C4-2B (cell line): ENCODE measurements at regions not wholly inside any gene's neighbourhood (a gene's known extent, or its start where the extent isn't known, plus 50 kb on each side); places are given as distances from the start of the nearest gene placed in this dataset.
A peak's percentile ranks its signal among the peaks of the same experiment; 100 is the strongest.

Source experiments
- H3K27ac ChIP-seq: fragments of 450-650 bp; 2 replicates; pipeline ENCODE4 v1.5.1; 2017
- CTCF ChIP-seq: fragments of 450-650 bp; conservative IDR thresholded peaks from 2 replicates; pipeline ENCODE4 v1.5.1; 2017; ENCODE audit warnings: mild to moderate bottlenecking
- ZFX ChIP-seq: fragments of 450-650 bp; IDR thresholded peaks from 2 replicates; pipeline ENCODE4 v1.6.1; 2017

GRCh38 chr4:136893573-136893972 lies 638.7 kb downstream of the PCDH18 start:
- no peak for TF ChIP-seq ZFX
- no peak for TF ChIP-seq CTCF
- no peak overlapping the region for H3K27ac ChIP-seq

- no peak overlapping the region for H3K27ac ChIP-seq
- TF ChIP-seq ZFX (no peak), CTCF (no peak)
Observed at GRCh38 chr4:136881666-136882065, 650.6 kb downstream of the PCDH18 start.

- H3K27ac ChIP-seq, result no peak overlapping the region
- TF ChIP-seq CTCF (no peak), ZFX (no peak)
Observed at GRCh38 chr4:136873555-136873954, 658.7 kb downstream of the PCDH18 start.

- TF ChIP-seq ZFX, result no peak
- no peak for TF ChIP-seq CTCF
- H3K27ac ChIP-seq, result no peak overlapping the region
Observed at GRCh38 chr4:136867465-136867864, 664.8 kb downstream of the PCDH18 start.

- TF ChIP-seq CTCF (no peak), ZFX (no peak)
- H3K27ac ChIP-seq, result no peak overlapping the region
Observed at GRCh38 chr4:136865526-136865925, 666.8 kb downstream of the PCDH18 start.

GRCh38 chr4:136864604-136865185 lies 667.6 kb downstream of the PCDH18 start:
- no peak for TF ChIP-seq ZFX
- peak; percentile 82 for TF ChIP-seq CTCF
- H3K27ac ChIP-seq, result no peak overlapping the region

- no peak for TF ChIP-seq ZFX
- no peak for TF ChIP-seq CTCF
- H3K27ac ChIP-seq, result no peak overlapping the region
Observed at GRCh38 chr4:136863756-136864155, 668.5 kb downstream of the PCDH18 start.
